HG03280 (cell line): ENCODE measurements at regions not wholly inside any gene's neighbourhood (a gene's known extent, or its start where the extent isn't known, plus 50 kb on each side); places are given as distances from the start of the nearest gene placed in this dataset.

Experiments used
- ATAC-seq: cut with Tn5 transposase; IDR thresholded peaks from one replicate; pipeline ENCODE4 v1.9.1; 2021; ENCODE audit warnings: mild to moderate bottlenecking, moderate library complexity; ENCODE audit not compliant: unreplicated experiment

DNA sequence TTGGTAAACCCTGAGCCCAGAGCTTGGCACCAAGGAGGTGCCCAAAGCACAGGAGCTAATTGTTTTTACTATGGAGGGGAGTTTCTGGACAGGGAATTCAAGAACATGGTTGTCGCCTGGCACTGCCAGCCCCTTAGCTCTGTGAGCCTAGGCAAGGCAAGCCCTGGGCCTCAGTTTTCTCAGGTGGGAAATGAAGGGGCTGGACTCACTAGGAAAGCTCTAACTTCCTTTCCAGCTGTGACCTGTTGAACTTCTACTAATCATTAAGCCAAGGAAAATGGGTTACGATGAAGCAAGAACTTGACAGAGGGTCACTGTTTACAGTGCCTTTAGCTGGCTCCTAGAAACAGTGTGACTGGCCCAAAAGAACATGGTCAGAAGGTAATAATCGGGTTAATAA lies 277.2 kb downstream of the SHQ1 start:
- no peak for ATAC-seq

DNA sequence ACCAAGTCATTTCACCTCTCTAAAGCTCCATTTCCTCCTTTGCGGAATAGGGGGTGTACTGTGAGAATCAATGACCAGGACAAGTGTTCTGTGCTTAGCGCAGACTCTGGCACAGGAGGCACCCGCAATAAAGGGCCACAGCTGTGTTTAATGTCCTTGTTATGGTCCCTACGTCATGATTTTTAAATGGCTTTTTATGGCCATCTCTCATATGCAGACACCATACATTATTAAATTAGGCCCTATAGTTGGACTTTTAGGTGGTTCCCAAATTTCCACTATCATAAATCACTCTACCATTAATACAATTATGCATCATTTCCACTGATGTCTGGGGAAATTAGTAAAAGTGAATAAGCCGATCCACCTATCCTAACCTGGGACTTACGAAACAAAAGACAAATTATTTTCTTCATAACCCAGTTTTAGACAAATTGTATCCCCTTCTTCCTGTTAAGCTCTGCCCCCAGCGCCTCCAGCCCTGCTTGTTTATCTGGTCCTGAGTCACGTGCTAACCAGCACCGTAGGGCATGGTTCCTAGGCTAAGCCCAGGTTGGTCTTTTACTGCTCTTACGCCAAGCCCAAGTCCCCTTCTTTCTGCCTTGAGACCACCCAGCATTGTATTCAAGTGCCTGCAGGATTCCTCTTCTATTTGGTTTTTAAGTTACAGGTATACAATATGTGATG lies 278.3 kb downstream of the SHQ1 start:
- ATAC-seq = no peak

DNA sequence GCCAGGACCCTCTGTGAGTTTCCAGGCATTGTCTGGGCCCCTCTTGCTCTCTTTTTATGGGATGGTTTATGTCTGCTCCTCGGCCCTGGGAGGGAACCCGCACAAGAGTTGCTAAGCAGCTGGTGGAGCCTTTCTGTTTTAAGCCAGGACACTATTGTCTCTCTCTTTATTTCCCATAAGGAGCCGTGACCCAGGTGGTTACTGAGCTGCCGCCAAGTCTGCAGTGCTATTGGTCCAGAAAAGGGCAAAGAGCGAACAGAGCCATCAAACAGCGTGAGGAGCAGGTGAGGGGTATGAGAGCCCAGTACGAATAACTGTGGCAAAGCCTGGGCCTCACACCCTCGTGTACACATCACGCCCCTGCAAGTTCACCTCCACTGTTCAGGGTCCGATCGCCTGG lies 280.2 kb downstream of the SHQ1 start:
- ATAC-seq = no peak

- ATAC-seq = no peak
Observed at GRCh38 chr3:72567474-72567873, 280.8 kb downstream of the SHQ1 start.

GRCh38 chr3:72565593-72565992 lies 282.7 kb downstream of the SHQ1 start:
- no peak for ATAC-seq

DNA sequence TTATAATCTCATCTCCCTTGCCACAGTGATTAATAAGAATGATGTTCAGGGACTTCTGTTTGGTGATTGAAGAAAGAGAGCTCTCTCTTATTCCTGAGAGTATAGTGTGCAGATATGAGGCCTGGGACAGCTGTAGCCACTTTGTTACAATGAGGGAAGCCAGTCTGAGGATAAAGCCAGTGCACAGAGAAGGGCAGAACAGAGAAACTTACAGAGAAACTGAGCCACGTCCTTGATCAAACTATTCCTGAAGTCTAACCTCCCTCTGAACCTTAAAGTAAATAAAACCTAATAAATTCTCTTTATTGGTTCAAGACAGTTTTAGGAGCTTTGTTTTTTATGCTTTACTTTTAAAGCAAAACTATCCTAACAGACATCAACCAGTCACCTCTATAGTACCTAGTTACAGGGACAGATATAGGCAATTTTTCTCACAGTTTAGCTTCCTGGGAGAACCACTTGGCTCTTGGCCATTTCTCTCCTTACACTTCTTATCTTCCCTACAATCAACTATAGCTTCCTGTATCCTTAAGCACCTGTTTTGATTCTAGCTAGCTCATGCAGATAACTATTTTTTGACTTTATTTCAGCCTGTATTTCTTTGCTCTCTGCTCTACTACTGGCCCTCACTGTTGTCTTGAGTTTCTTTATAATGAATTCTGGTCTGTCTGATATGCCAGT lies 284.4 kb downstream of the SHQ1 start:
- no peak for ATAC-seq

DNA sequence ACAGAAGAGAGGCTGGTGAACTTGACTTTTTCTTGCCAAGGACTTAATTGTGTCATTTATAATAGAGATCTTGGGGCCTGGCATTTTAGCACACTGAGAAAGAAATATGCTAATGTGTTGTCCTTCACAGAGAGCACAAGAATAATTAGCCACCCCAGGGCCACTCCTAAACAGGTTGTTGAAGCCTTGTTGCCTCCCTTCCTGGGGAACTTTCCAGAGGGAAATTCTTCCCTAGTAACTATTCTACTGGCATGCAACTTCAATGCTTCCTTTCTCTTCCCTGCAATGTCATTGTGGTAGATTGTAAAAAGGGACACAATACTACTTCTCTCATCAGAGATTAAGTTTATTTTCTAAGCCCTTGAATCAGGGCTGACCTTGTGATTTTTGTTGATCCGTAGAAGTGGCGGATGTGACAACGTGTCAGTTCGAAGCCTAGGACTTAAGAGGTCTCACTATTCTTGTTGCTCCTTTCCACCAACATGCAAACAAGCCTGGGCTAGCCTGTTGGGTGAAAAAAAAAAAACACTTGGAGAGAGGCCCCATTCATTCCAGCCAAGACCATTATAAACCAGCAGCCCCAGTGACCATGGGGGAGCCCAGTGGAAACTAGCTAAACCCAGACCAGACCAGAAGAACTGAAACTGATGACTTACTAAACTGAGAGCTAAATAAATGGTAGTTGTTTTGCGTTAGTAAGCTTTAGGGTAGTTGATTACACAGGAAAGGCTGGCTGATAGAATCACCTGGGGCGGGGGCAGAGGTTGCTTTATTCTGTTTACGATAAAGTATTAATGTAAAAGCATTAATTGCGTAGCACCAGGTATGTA lies 287.2 kb downstream of the SHQ1 start:
- ATAC-seq = no peak

DNA sequence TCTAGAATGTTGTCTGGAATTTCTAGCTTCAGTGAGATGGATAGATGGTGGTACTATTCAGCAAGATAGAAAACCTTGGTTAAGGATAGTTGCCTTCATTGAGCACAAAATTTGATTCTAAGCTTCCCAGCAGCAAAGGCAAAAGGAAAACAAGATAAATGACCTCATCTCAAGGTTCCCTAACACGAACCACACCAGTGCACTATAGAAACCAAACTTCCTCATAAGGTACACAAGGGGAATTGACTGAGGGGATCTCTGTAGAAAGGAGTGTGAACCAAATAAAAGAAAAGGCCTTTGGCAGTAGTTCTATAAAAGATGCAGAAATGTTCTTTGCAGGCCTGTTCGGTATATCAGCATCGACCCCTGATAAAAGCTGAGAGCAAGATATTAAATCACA lies 288.9 kb downstream of the SHQ1 start:
- ATAC-seq = no peak

- ATAC-seq = no peak
Observed at GRCh38 chr3:72558001-72558400, 290.2 kb downstream of the SHQ1 start.

DNA sequence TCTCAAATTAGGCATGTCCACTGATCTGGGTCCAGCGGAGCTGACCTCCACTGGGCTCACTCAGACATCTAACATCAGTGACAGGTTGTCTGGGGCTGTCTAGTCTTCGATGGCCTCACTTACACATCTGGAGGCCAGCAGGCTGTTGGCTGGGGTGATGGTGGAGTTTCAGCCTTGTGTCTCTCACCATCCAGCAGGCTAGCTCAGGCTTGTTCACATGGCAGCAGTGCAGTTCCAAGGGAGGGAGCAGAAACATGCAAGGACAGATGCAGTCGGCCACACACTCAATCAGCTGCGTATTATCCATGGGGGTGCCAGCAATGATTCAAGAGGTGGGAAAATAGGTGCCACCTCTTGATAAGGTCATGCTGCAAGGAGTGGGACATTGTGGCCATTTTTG lies 292.5 kb downstream of the SHQ1 start:
- no peak for ATAC-seq

GRCh38 chr3:72554689-72555088 lies 293.6 kb downstream of the SHQ1 start:
- ATAC-seq = no peak

DNA sequence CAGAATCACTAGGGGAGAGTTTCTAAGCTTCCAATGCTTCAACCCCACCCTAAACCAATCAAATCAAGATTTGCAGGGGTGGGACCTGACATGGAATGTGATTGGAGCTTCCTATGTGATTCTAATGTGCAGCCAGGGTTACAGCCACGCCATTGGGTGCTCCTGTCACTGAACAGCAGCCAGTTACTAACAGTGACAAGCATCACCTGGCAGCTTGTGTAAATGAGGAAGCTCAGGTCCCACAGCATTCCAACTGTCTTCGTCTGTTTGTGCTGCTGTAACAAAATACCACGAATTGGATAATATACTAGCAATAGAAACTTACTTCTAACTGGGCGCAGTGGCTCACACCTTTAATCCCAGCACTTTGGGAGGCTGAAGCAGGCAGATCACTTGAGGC lies 294.9 kb downstream of the SHQ1 start:
- no peak for ATAC-seq

DNA sequence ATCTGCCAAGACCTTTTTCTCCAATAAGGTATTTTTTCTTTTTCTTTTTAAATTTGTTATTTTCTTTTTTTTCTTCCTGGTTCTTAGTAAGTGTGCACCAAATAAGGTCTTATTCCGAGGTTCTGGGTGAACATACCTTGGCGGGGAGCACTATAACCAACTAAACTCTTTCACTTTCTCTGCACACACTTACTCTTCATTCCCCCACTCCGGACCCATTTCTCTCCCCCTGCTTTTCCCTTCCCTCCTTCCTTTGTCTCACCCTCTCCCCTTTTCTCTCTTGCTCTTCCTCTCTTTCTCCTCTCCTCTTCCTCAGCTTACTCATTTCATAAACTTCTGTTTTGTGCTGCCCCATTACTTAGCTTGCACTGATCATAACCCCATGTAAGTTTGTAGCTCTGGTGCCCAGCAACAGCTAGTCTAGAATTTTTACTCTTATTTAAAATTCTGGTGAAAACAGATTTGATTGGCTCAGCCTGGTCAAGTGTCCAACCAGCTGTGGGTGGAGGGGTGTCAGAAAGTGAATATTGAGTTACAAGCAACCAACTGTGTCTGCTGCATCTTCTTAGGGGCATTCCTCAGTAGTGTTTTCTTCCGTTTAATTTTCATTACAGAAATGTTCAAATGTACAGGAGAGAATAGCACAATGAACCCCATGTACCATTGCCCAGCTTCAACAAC lies 297.5 kb downstream of the SHQ1 start:
- ATAC-seq = no peak

GRCh38 chr3:72549761-72550581 lies 298.3 kb downstream of the SHQ1 start:
- ATAC-seq = no peak

GRCh38 chr3:72548981-72549380 lies 299.3 kb downstream of the SHQ1 start:
- ATAC-seq = no peak

DNA sequence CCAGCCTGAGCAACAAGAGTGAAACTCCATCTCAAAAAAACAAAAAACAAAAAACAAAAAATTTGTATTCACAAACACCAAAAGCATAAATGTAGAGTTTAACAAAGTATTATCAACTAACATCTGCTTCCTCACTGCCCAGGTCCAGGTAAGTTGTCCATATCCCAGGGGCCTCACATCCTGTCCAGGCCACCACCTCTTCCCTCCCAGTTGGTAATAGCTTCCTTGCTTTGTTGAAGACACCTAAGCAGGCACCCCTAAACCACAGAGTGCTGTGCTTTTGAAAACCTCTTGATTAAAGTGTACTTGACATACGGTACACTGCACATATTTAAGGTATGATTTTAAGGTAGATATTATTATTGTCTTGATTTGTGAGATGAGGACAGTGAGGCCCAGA lies 299.8 kb downstream of the SHQ1 start:
- no peak for ATAC-seq

GRCh38 chr3:72547183-72547582 lies 301.1 kb downstream of the SHQ1 start:
- ATAC-seq = no peak

DNA sequence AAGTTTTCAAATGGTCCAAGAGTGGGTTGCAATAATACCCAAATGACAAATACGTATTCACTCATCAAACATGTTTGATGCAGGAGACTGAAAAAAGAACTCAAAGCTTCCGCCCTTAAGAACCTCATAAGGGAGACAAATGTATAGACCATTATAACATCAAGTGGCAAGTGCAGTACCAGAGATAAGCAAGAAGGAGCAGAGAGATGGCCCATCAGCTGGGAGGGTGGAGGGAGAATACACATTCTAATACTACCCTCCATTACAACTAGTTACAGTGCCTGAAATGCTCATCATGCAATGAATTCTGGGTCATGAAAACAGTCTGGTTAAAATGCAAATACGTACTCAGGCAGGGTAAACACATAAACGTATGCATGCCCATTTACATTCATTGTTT lies 304.0 kb downstream of the SHQ1 start:
- no peak for ATAC-seq

DNA sequence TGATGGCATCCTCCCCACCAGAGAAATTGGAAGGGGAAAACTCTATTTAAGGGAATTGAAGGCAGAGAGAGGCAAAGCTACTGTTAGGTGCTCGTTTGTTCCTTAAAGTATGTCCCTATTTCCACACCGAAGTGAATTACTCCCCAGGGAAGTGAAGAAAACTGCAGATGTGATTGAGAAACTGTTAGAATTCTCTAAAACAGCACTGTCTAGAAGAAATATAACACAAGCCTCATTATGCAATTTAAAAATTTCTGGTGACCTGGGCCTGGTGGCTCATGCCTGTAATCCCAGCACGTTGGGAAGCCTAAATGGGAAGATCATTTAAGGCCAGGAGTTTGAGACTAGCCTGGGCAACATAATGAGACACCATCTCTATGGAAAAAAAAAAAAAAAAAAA lies 305.0 kb downstream of the SHQ1 start:
- no peak for ATAC-seq

DNA sequence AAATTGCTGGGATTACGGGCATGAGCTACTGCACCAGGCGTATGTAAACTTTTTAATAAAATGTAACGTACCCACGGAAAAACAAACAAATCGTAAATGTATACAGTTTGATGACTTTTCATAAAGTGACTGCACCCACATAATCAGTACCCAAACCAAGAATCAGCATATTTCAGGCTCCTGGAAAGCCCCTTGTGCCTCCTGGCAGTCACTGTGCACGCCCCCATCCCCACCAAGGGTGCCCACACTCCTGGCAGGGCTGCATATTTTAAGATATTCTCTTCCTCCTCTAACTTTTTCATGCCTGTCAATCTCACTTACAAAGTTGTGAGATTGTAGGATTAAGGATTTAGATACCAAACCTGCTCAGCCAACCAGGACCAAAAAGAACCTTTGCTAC lies 305.5 kb downstream of the SHQ1 start:
- ATAC-seq = no peak

GRCh38 chr3:72539856-72540255 lies 308.4 kb downstream of the SHQ1 start:
- ATAC-seq = no peak
